NCI-H1092 (cell line): ENCODE measurements at regions not wholly inside any gene's neighbourhood (a gene's known extent, or its start where the extent isn't known, plus 50 kb on each side); places are given as distances from the start of the nearest gene placed in this dataset.

Experiments
- DNase-seq: peaks from one replicate; lab custom pipeline; 2025; lab: John Stamatoyannopoulos, UW

- DNase-seq: no peak
These were observed 594.8 kb upstream of the SEMA3D start for GRCh38 chr7:85781606-85782005.

GRCh38 chr7:85776691-85777345, 590.0 kb upstream of the SEMA3D start:
- DNase-seq: no peak

- DNase-seq: no peak
These were observed 588.6 kb upstream of the SEMA3D start for GRCh38 chr7:85775431-85775830.

- no peak for DNase-seq
These were observed 588.1 kb upstream of the SEMA3D start for GRCh38 chr7:85774986-85775385.

- no peak for DNase-seq
These were observed 586.4 kb upstream of the SEMA3D start for GRCh38 chr7:85773116-85773728.

GRCh38 chr7:85771516-85771915, 584.7 kb upstream of the SEMA3D start:
- DNase-seq: no peak

GRCh38 chr7:85770332-85770731, 583.5 kb upstream of the SEMA3D start:
- DNase-seq: no peak

GRCh38 chr7:85765698-85766298, 578.9 kb upstream of the SEMA3D start:
- no peak for DNase-seq

- DNase-seq: no peak
These were observed 577.2 kb upstream of the SEMA3D start for GRCh38 chr7:85764034-85764433.

- no peak for DNase-seq
These were observed 570.5 kb upstream of the SEMA3D start for GRCh38 chr7:85757348-85757747.

- DNase-seq: peak; percentile 30
These were observed 563.6 kb upstream of the SEMA3D start for GRCh38 chr7:85750454-85750949.

GRCh38 chr7:85749696-85750453, 563.0 kb upstream of the SEMA3D start:
- DNase-seq: no peak

GRCh38 chr7:85748861-85749260, 562.0 kb upstream of the SEMA3D start:
- DNase-seq: no peak

- DNase-seq: no peak
These were observed 550.6 kb upstream of the SEMA3D start for GRCh38 chr7:85737426-85737825.

GRCh38 chr7:85736085-85736484, 549.2 kb upstream of the SEMA3D start:
- no peak for DNase-seq

- DNase-seq: peak; percentile 37
These were observed 548.0 kb upstream of the SEMA3D start for GRCh38 chr7:85734823-85735222.

- DNase-seq: no peak
These were observed 546.5 kb upstream of the SEMA3D start for GRCh38 chr7:85733169-85733915.

GRCh38 chr7:85730012-85730411, 543.2 kb upstream of the SEMA3D start:
- peak; percentile 39 for DNase-seq

- no peak for DNase-seq
These were observed 538.2 kb upstream of the SEMA3D start for GRCh38 chr7:85725026-85725425.

GRCh38 chr7:85719981-85720953, 533.4 kb upstream of the SEMA3D start:
- no peak for DNase-seq

GRCh38 chr7:85716353-85716752, 529.5 kb upstream of the SEMA3D start:
- DNase-seq: no peak
